Osteocyte (in vitro differentiated cells): ENCODE measurements at regions not wholly inside any gene's neighbourhood (a gene's known extent, or its start where the extent isn't known, plus 50 kb on each side); places are given as distances from the start of the nearest gene placed in this dataset.

Source experiments
- DNase-seq: peaks from one replicate; pipeline ENCODE4 v3.0.0; 2021; ENCODE audit warnings: mixed read lengths; ENCODE audit not compliant: unreplicated experiment; ENCODE audit errors: extremely low spot score
- H3K27ac Mint-ChIP-seq: one replicate; pipeline ENCODE4 v1.8.0; 2021; ENCODE audit warnings: mild to moderate bottlenecking, mixed read lengths; ENCODE audit not compliant: unreplicated experiment
- H3K27me3 Mint-ChIP-seq: one replicate; pipeline ENCODE4 v1.8.0; 2021; ENCODE audit warnings: mixed read lengths; ENCODE audit not compliant: unreplicated experiment
- H3K36me3 Mint-ChIP-seq: one replicate; pipeline ENCODE4 v1.8.0; 2021; ENCODE audit warnings: mixed read lengths; ENCODE audit not compliant: unreplicated experiment
- H3K4me1 Mint-ChIP-seq: one replicate; pipeline ENCODE4 v1.8.0; 2021; ENCODE audit warnings: mixed read lengths; ENCODE audit not compliant: unreplicated experiment
- H3K4me3 Mint-ChIP-seq: one replicate; pipeline ENCODE4 v1.8.0; 2021; ENCODE audit warnings: mild to moderate bottlenecking, moderate library complexity, mixed read lengths; ENCODE audit not compliant: unreplicated experiment
- H3K9me3 Mint-ChIP-seq: one replicate; pipeline ENCODE4 v1.8.0; 2021; ENCODE audit warnings: mixed read lengths; ENCODE audit not compliant: unreplicated experiment
- CTCF ChIP-seq: fragments of 200-600 bp; sonication (generic); IDR thresholded peaks from 2 replicates; pipeline ENCODE4 v1.5.0; 2021; ENCODE audit warnings: antibody characterized with exemption, mild to moderate bottlenecking, moderate library complexity

GRCh38 chr10:59517996-59518395 lies 155.6 kb upstream of the FAM13C start:
- H3K4me3 Mint-ChIP-seq: no peak overlapping the region
- H3K27me3 Mint-ChIP-seq: peaks cover 61% of the 10 kb centered on the region
- no peak for TF ChIP-seq CTCF
- no peak overlapping the region for H3K27ac Mint-ChIP-seq
- no peaks in the 10 kb centered on the region for H3K9me3 Mint-ChIP-seq
- DNase-seq: no peak
- no peaks in the 10 kb centered on the region for H3K36me3 Mint-ChIP-seq
- H3K4me1 Mint-ChIP-seq: no peaks in the 10 kb centered on the region

GRCh38 chr10:59517341-59517899 lies 155.1 kb upstream of the FAM13C start:
- TF ChIP-seq CTCF: no peak
- no peak overlapping the region for H3K4me3 Mint-ChIP-seq
- no peaks in the 10 kb centered on the region for H3K9me3 Mint-ChIP-seq
- DNase-seq: no peak
- no peaks in the 10 kb centered on the region for H3K4me1 Mint-ChIP-seq
- H3K36me3 Mint-ChIP-seq: no peaks in the 10 kb centered on the region
- H3K27ac Mint-ChIP-seq: no peak overlapping the region
- H3K27me3 Mint-ChIP-seq: peaks cover 58% of the 10 kb centered on the region

GRCh38 chr10:59513558-59513957 lies 151.2 kb upstream of the FAM13C start:
- no peak for DNase-seq
- Mint-ChIP-seq H3K36me3 (no peaks in the 10 kb centered on the region), H3K27me3 (peaks cover 42% of the 10 kb centered on the region), H3K27ac (no peak overlapping the region), H3K9me3 (no peaks in the 10 kb centered on the region), H3K4me3 (no peak overlapping the region), H3K4me1 (no peaks in the 10 kb centered on the region)
- TF ChIP-seq CTCF: no peak

GRCh38 chr10:59512951-59513350 lies 150.6 kb upstream of the FAM13C start:
- DNase-seq: no peak
- Mint-ChIP-seq H3K9me3 (no peaks in the 10 kb centered on the region), H3K4me1 (no peaks in the 10 kb centered on the region), H3K27ac (no peak overlapping the region), H3K27me3 (peaks cover 38% of the 10 kb centered on the region), H3K36me3 (no peaks in the 10 kb centered on the region), H3K4me3 (no peak overlapping the region)
- no peak for TF ChIP-seq CTCF

- Mint-ChIP-seq H3K36me3 (no peaks in the 10 kb centered on the region), H3K27me3 (peaks cover 12% of the 10 kb centered on the region), H3K4me3 (no peak overlapping the region), H3K4me1 (no peaks in the 10 kb centered on the region), H3K9me3 (no peaks in the 10 kb centered on the region), H3K27ac (no peak overlapping the region)
- no peak for DNase-seq
- no peak for TF ChIP-seq CTCF
These were observed 146.6 kb upstream of the FAM13C start for GRCh38 chr10:59508956-59509355.
